ENCODE measurements at regions not wholly inside any gene's neighbourhood (a gene's known extent, or its start where the extent isn't known, plus 50 kb on each side); places are given as distances from the start of the nearest gene placed in this dataset.
"Not testable (repeated sequence)": the region's sequence is repeated elsewhere in the genome, so short reads cannot be mapped to it uniquely, and the experiment has no call there.

GRCh38 chr2:16429002-16429401 lies 236.6 kb downstream of the CYRIA start:
- Histone ChIP-seq H3K36me3 (ENCODE audit: insufficient read depth, low read length) (no peaks in the 10 kb centered on the region), H3K9me3 (ENCODE audit: low read length) (peaks cover 4% of the 10 kb centered on the region), H3K4me3 (ENCODE audit: low read length) (no peak overlapping the region), H3K27me3 (ENCODE audit: insufficient read depth, low read length) (no peaks in the 10 kb centered on the region), H3K4me1 (ENCODE audit: insufficient read depth, low read length) (no peaks in the 10 kb centered on the region), H2AFZ (ENCODE audit: low read depth, low read length) (no peak overlapping the region)

GRCh38 chr2:16425462-16426336 lies 239.9 kb downstream of the CYRIA start:
- Histone ChIP-seq H3K4me1 (ENCODE audit: insufficient read depth, low read length) (no peaks in the 10 kb centered on the region), H3K9me3 (ENCODE audit: low read length) (no peaks in the 10 kb centered on the region), H2AFZ (ENCODE audit: low read depth, low read length) (no peak overlapping the region), H3K4me3 (ENCODE audit: low read length) (no peak overlapping the region), H3K36me3 (ENCODE audit: insufficient read depth, low read length) (no peaks in the 10 kb centered on the region), H3K27me3 (ENCODE audit: insufficient read depth, low read length) (no peaks in the 10 kb centered on the region)

- H2AFZ ChIP-seq (ENCODE audit: low read depth, low read length): no peak overlapping the region
- H3K4me3 ChIP-seq (ENCODE audit: low read length): no peak overlapping the region
- H3K36me3 ChIP-seq (ENCODE audit: insufficient read depth, low read length): no peaks in the 10 kb centered on the region
- no peaks in the 10 kb centered on the region for H3K9me3 ChIP-seq (ENCODE audit: low read length)
- H3K4me1 ChIP-seq (ENCODE audit: insufficient read depth, low read length): no peaks in the 10 kb centered on the region
- H3K27me3 ChIP-seq (ENCODE audit: insufficient read depth, low read length): no peaks in the 10 kb centered on the region
Measured at GRCh38 chr2:16420421-16420820, 245.2 kb downstream of the CYRIA start.

- Histone ChIP-seq H3K27me3 (ENCODE audit: insufficient read depth, low read length) (no peaks in the 10 kb centered on the region), H3K36me3 (ENCODE audit: insufficient read depth, low read length) (no peaks in the 10 kb centered on the region), H3K4me3 (ENCODE audit: low read length) (no peak overlapping the region), H3K4me1 (ENCODE audit: insufficient read depth, low read length) (no peaks in the 10 kb centered on the region), H2AFZ (ENCODE audit: low read depth, low read length) (no peak overlapping the region), H3K9me3 (ENCODE audit: low read length) (no peaks in the 10 kb centered on the region)
Measured at GRCh38 chr2:16417726-16418125, 247.9 kb downstream of the CYRIA start.

- H3K27me3 ChIP-seq (ENCODE audit: insufficient read depth, low read length): no peaks in the 10 kb centered on the region
- no peaks in the 10 kb centered on the region for H3K9me3 ChIP-seq (ENCODE audit: low read length)
- H3K4me3 ChIP-seq (ENCODE audit: low read length): no peak overlapping the region
- H3K4me1 ChIP-seq (ENCODE audit: insufficient read depth, low read length): no peaks in the 10 kb centered on the region
- no peaks in the 10 kb centered on the region for H3K36me3 ChIP-seq (ENCODE audit: insufficient read depth, low read length)
- H2AFZ ChIP-seq (ENCODE audit: low read depth, low read length): no peak overlapping the region
Measured at GRCh38 chr2:16416651-16417050, 249.0 kb downstream of the CYRIA start.

- H3K36me3 ChIP-seq (ENCODE audit: insufficient read depth, low read length); H3K4me3 ChIP-seq (ENCODE audit: low read length); H2AFZ ChIP-seq (ENCODE audit: low read depth, low read length); H3K27me3 ChIP-seq (ENCODE audit: insufficient read depth, low read length); H3K9me3 ChIP-seq (ENCODE audit: low read length); H3K4me1 ChIP-seq (ENCODE audit: insufficient read depth, low read length): not testable (repeated sequence)
Measured at GRCh38 chr2:16415861-16416260, 249.8 kb downstream of the CYRIA start.

GRCh38 chr2:16413947-16414346 lies 251.7 kb downstream of the CYRIA start:
- Histone ChIP-seq H3K4me1 (ENCODE audit: insufficient read depth, low read length) (no peaks in the 10 kb centered on the region), H3K9me3 (ENCODE audit: low read length) (no peaks in the 10 kb centered on the region), H2AFZ (ENCODE audit: low read depth, low read length) (no peak overlapping the region), H3K4me3 (ENCODE audit: low read length) (no peak overlapping the region), H3K36me3 (ENCODE audit: insufficient read depth, low read length) (no peaks in the 10 kb centered on the region), H3K27me3 (ENCODE audit: insufficient read depth, low read length) (no peaks in the 10 kb centered on the region)

- Histone ChIP-seq H3K4me1 (ENCODE audit: insufficient read depth, low read length) (no peaks in the 10 kb centered on the region), H3K9me3 (ENCODE audit: low read length) (no peaks in the 10 kb centered on the region), H3K27me3 (ENCODE audit: insufficient read depth, low read length) (no peaks in the 10 kb centered on the region), H3K4me3 (ENCODE audit: low read length) (no peak overlapping the region), H3K36me3 (ENCODE audit: insufficient read depth, low read length) (no peaks in the 10 kb centered on the region), H2AFZ (ENCODE audit: low read depth, low read length) (no peak overlapping the region)
Measured at GRCh38 chr2:16413285-16413684, 252.3 kb downstream of the CYRIA start.

- no peaks in the 10 kb centered on the region for H3K9me3 ChIP-seq (ENCODE audit: low read length)
- H3K27me3 ChIP-seq (ENCODE audit: insufficient read depth, low read length): no peaks in the 10 kb centered on the region
- peaks cover 6% of the 10 kb centered on the region for H3K4me1 ChIP-seq (ENCODE audit: insufficient read depth, low read length)
- H3K36me3 ChIP-seq (ENCODE audit: insufficient read depth, low read length): no peaks in the 10 kb centered on the region
- no peak overlapping the region for H3K4me3 ChIP-seq (ENCODE audit: low read length)
- no peak overlapping the region for H2AFZ ChIP-seq (ENCODE audit: low read depth, low read length)
Measured at GRCh38 chr2:16412321-16413030, 253.2 kb downstream of the CYRIA start.

- H3K36me3 ChIP-seq (ENCODE audit: insufficient read depth, low read length): no peaks in the 10 kb centered on the region
- no peaks in the 10 kb centered on the region for H3K9me3 ChIP-seq (ENCODE audit: low read length)
- no peak overlapping the region for H2AFZ ChIP-seq (ENCODE audit: low read depth, low read length)
- no peak overlapping the region for H3K4me3 ChIP-seq (ENCODE audit: low read length)
- H3K27me3 ChIP-seq (ENCODE audit: insufficient read depth, low read length): no peaks in the 10 kb centered on the region
- H3K4me1 ChIP-seq (ENCODE audit: insufficient read depth, low read length): peaks cover 11% of the 10 kb centered on the region
Measured at GRCh38 chr2:16411788-16412187, 253.8 kb downstream of the CYRIA start.

- Histone ChIP-seq H3K36me3 (ENCODE audit: insufficient read depth, low read length) (no peaks in the 10 kb centered on the region), H3K9me3 (ENCODE audit: low read length) (no peaks in the 10 kb centered on the region), H3K4me1 (ENCODE audit: insufficient read depth, low read length) (peaks cover 31% of the 10 kb centered on the region), H2AFZ (ENCODE audit: low read depth, low read length) (no peak overlapping the region), H3K4me3 (ENCODE audit: low read length) (no peak overlapping the region), H3K27me3 (ENCODE audit: insufficient read depth, low read length) (no peaks in the 10 kb centered on the region)
Measured at GRCh38 chr2:16409849-16410248, 255.8 kb downstream of the CYRIA start.

GRCh38 chr2:16409006-16409390 lies 256.6 kb downstream of the CYRIA start:
- Histone ChIP-seq H3K9me3 (ENCODE audit: low read length) (no peaks in the 10 kb centered on the region), H3K27me3 (ENCODE audit: insufficient read depth, low read length) (no peaks in the 10 kb centered on the region), H3K4me1 (ENCODE audit: insufficient read depth, low read length) (peaks cover 31% of the 10 kb centered on the region), H3K36me3 (ENCODE audit: insufficient read depth, low read length) (no peaks in the 10 kb centered on the region), H2AFZ (ENCODE audit: low read depth, low read length) (no peak overlapping the region), H3K4me3 (ENCODE audit: low read length) (no peak overlapping the region)

GRCh38 chr2:16408331-16409005 lies 257.2 kb downstream of the CYRIA start:
- Histone ChIP-seq H3K9me3 (ENCODE audit: low read length) (no peaks in the 10 kb centered on the region), H3K4me1 (ENCODE audit: insufficient read depth, low read length) (peaks cover 31% of the 10 kb centered on the region), H3K36me3 (ENCODE audit: insufficient read depth, low read length) (no peaks in the 10 kb centered on the region), H2AFZ (ENCODE audit: low read depth, low read length) (no peak overlapping the region), H3K27me3 (ENCODE audit: insufficient read depth, low read length) (no peaks in the 10 kb centered on the region), H3K4me3 (ENCODE audit: low read length) (no peak overlapping the region)

Data from neuron (in vitro differentiated cells).